Kidney (tissue), 13 donors: ENCODE measurements at regions not wholly inside any gene's neighbourhood (a gene's known extent, or its start where the extent isn't known, plus 50 kb on each side); places are given as distances from the start of the nearest gene placed in this dataset.

Experiments used
- DNase-seq, 5 donors: peaks; one replicate each; pipeline ENCODE4 v3.0.0-alpha.2; 2013 to 2020
- FAIRE-seq: peaks from 2 replicates; lab custom pipeline; 2012; peaks lifted over from hg19 to GRCh38; lab: Jason Lieb, UNC
- H3K27ac ChIP-seq, 2 donors: one replicate each; pipeline ENCODE4 v1.7.0; 2013; ENCODE audit warnings: low read depth in 2 of 2, low read length in 2 of 2, inconsistent platforms in 1 of 2
- H3K27me3 ChIP-seq: one replicate; pipeline ENCODE4 v1.7.1; 2013; ENCODE audit warnings: low read length, inconsistent platforms; ENCODE audit not compliant: control insufficient read depth, insufficient read depth
- H3K36me3 ChIP-seq, 3 donors: one replicate each; pipeline versions ENCODE4 v1.7.0 to v1.7.1; 2013; ENCODE audit warnings: low read length in 3 of 3, control low read depth in 1 of 3, inconsistent platforms in 1 of 3; ENCODE audit not compliant: insufficient read depth in 3 of 3, control insufficient read depth in 2 of 3
- H3K4me1 ChIP-seq, 3 donors: one replicate each; pipeline versions ENCODE4 v1.7.0 to v1.7.1; 2013; ENCODE audit warnings: low read length in 3 of 3, inconsistent platforms in 1 of 3, low read depth in 1 of 3; ENCODE audit not compliant: control insufficient read depth in 2 of 3, insufficient read depth in 2 of 3
- H3K4me3 ChIP-seq, 3 donors: one replicate each; pipeline versions ENCODE4 v1.7.0 to v1.8.1; 2013; ENCODE audit warnings: low read length in 3 of 3, control low read depth in 1 of 3, inconsistent platforms in 1 of 3
- H3K9ac ChIP-seq, 3 donors: one replicate each; pipeline versions ENCODE4 v1.7.0 to v1.7.1; 2013; ENCODE audit warnings: low read length in 3 of 3, control low read depth in 1 of 3, inconsistent platforms in 1 of 3
- H3K9me3 ChIP-seq, 3 donors: one replicate each; pipeline versions ENCODE4 v1.7.0 to v1.7.1; 2013; ENCODE audit warnings: low read length in 3 of 3, control low read depth in 1 of 3, inconsistent platforms in 1 of 3; ENCODE audit not compliant: control insufficient read depth in 2 of 3, insufficient read depth in 1 of 3
- intact Hi-C: fragments of 100-400 bp; cut with DNase I; formaldehyde crosslinking; loops from one replicate; pipeline ENCODE4 v1.11.1; 2022
- TF ChIP-seq, protein P1 (sequence below): IDR thresholded peaks from 3 replicates; pipeline ENCODE4 v1.5.1; 2012; ENCODE audit warnings: mild to moderate bottlenecking, moderate library complexity, borderline replicate concordance; ENCODE audit not compliant: insufficient read depth; ENCODE audit errors: extremely low read depth
- donor health status: control.
- donor health status: control.
- donor health status: control.
- donor health status: control.
- donor health status: control.
- donor health status: DM: yes; HTN: yes; CAD: no.
- donor health status: Normal renal cell carcinoma (clear cell type).

DNA sequence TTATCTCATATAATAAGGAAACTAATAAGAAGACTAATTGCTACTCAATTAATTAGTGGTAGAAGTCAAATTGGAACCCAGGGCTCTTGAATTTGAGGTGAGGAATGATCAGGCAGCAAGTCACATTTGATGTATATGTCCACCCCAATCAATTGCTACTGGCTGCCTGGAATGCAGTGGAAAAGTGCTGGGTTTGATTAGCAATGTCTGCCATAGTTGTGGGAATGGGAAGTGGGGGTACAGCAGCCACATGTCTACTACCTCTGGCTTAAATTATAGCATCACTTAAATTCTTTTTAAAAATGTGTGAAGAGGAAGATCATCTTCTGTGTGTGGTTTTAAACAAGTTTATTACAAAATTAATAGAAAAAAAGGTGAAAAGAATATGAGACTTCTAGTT lies 50.8 kb upstream of the NAV2 start:
- no peaks in the 10 kb centered on the region for H3K36me3 ChIP-seq
- H3K9me3 ChIP-seq, result no peaks in the 10 kb centered on the region
- H3K27me3 ChIP-seq, result no peaks in the 10 kb centered on the region
- H3K4me1 ChIP-seq, result no peaks in the 10 kb centered on the region
- FAIRE-seq (no peak), DNase-seq (no peak)
- intact Hi-C loops, result no loop called here
- H3K4me3 ChIP-seq, result no peak overlapping the region
- TF ChIP-seq, protein P1, sequence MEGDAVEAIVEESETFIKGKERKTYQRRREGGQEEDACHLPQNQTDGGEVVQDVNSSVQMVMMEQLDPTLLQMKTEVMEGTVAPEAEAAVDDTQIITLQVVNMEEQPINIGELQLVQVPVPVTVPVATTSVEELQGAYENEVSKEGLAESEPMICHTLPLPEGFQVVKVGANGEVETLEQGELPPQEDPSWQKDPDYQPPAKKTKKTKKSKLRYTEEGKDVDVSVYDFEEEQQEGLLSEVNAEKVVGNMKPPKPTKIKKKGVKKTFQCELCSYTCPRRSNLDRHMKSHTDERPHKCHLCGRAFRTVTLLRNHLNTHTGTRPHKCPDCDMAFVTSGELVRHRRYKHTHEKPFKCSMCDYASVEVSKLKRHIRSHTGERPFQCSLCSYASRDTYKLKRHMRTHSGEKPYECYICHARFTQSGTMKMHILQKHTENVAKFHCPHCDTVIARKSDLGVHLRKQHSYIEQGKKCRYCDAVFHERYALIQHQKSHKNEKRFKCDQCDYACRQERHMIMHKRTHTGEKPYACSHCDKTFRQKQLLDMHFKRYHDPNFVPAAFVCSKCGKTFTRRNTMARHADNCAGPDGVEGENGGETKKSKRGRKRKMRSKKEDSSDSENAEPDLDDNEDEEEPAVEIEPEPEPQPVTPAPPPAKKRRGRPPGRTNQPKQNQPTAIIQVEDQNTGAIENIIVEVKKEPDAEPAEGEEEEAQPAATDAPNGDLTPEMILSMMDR, result no peak
- H3K27ac ChIP-seq, result no peak overlapping the region
- H3K9ac ChIP-seq, result no peak overlapping the region

GRCh38 chr11:19660076-19660475 lies 52.6 kb upstream of the NAV2 start:
- no peak overlapping the region for H3K27ac ChIP-seq
- intact Hi-C loops, result no loop called here
- TF ChIP-seq, protein P1, result no peak
- H3K4me1 ChIP-seq, result no peaks in the 10 kb centered on the region
- no peak for DNase-seq
- H3K4me3 ChIP-seq, result no peak overlapping the region
- no peak overlapping the region for H3K9ac ChIP-seq
- no peaks in the 10 kb centered on the region for H3K27me3 ChIP-seq
- no peaks in the 10 kb centered on the region for H3K9me3 ChIP-seq
- no peak for FAIRE-seq
- H3K36me3 ChIP-seq, result no peaks in the 10 kb centered on the region

DNA sequence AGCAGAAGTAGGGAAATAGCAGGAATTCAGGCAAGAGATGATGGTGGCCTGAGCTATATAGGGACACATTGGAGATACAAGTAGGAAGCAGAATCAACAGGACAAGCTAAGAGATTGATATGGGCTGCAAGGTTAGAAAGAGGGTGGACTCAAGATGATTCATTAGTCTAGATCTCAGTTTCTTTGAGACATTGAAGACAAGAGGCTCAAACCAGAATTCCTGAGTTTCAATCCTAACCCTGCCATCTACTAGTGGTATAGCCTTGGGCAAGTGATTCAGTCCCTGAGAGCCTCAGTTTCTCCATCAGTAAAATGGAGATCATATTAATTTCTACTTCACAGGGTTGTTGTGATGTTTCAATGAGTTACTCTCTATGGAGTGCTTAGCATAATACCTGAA lies 53.1 kb upstream of the NAV2 start:
- H3K36me3 ChIP-seq, result no peaks in the 10 kb centered on the region
- no peak for FAIRE-seq
- H3K27me3 ChIP-seq, result no peaks in the 10 kb centered on the region
- H3K9me3 ChIP-seq, result no peaks in the 10 kb centered on the region
- intact Hi-C loops, result no loop called here
- no peak overlapping the region for H3K27ac ChIP-seq
- no peak for DNase-seq
- H3K9ac ChIP-seq, result no peak overlapping the region
- TF ChIP-seq, protein P1, result no peak
- H3K4me3 ChIP-seq, result no peak overlapping the region
- H3K4me1 ChIP-seq, result no peaks in the 10 kb centered on the region

DNA sequence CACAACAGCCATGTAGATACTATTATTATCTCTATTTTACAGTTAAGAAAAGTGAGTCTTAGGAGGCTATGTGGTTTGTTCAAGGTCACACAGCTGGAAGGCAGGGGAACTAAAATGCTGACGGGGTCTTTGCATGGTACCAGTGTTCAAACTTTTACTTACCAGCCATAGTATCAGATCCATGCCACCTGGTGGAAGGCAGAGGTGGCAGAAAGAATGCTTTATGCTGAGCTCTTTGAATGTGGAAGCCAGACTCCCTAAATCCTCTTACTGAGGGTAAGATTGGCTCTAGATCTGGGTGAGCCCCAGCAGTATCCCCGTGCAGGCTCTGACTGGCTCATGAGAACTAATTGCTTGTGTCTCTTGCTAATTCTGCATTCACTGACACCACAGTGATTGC lies 54.3 kb upstream of the NAV2 start:
- Histone ChIP-seq H3K36me3 (no peaks in the 10 kb centered on the region), H3K9ac (no peak overlapping the region), H3K4me1 (no peaks in the 10 kb centered on the region), H3K4me3 (no peak overlapping the region), H3K9me3 (no peaks in the 10 kb centered on the region), H3K27ac (no peak overlapping the region), H3K27me3 (no peaks in the 10 kb centered on the region)
- DNase-seq (no peak), FAIRE-seq (no peak)
- TF ChIP-seq, protein P1, result no peak
- intact Hi-C loops, result no loop called here
